ENCODE measurements at regions not wholly inside any gene's neighbourhood (a gene's known extent, or its start where the extent isn't known, plus 50 kb on each side); places are given as distances from the start of the nearest gene placed in this dataset.

- no peak for TF ChIP-seq CTCF (IDR thresholded peaks at IDR 0.05)
- TF ChIP-seq POLR2A (IDR thresholded peaks at IDR 0.05), result no peak
These were observed 90.6 kb upstream of the PWP1 start for GRCh38 chr12:107594995-107595394.

Data from body of pancreas (tissue), 4 donors.